Stimulated activated CD4-positive, alpha-beta T cell treated with anti-CD3 and anti-CD28 coated beads, Interleukin-4, amount 100 ng/mL, for 1 hour (primary cell): ENCODE measurements at regions not wholly inside any gene's neighbourhood (a gene's known extent, or its start where the extent isn't known, plus 50 kb on each side); places are given as distances from the start of the nearest gene placed in this dataset.

Source experiments
- DNase-seq: peaks from one replicate; pipeline ENCODE4 v3.0.0-alpha.2; 2020

GRCh38 chr10:8233049-8233448 lies 178.6 kb downstream of the GATA3 start:
- no peak for DNase-seq

GRCh38 chr10:8233832-8234259 lies 179.4 kb downstream of the GATA3 start:
- no peak for DNase-seq

GRCh38 chr10:8235253-8236027 lies 181.0 kb downstream of the GATA3 start:
- DNase-seq, result no peak

GRCh38 chr10:8238986-8239385 lies 184.5 kb downstream of the GATA3 start:
- DNase-seq, result no peak

- DNase-seq, result no peak
Observed at GRCh38 chr10:8240861-8241260, 186.4 kb downstream of the GATA3 start.

GRCh38 chr10:8242295-8242872 lies 187.9 kb downstream of the GATA3 start:
- DNase-seq, result peak; percentile 38

- no peak for DNase-seq
Observed at GRCh38 chr10:8245131-8245813, 190.8 kb downstream of the GATA3 start.

- DNase-seq, result no peak
Observed at GRCh38 chr10:8245814-8246142, 191.3 kb downstream of the GATA3 start.

GRCh38 chr10:8246548-8246947 lies 192.1 kb downstream of the GATA3 start:
- DNase-seq, result no peak

- no peak for DNase-seq
Observed at GRCh38 chr10:8247191-8247590, 192.7 kb downstream of the GATA3 start.

GRCh38 chr10:8248868-8249267 lies 194.4 kb downstream of the GATA3 start:
- no peak for DNase-seq

GRCh38 chr10:8254350-8254749 lies 199.9 kb downstream of the GATA3 start:
- DNase-seq, result no peak

- no peak for DNase-seq
Observed at GRCh38 chr10:8255301-8255700, 200.8 kb downstream of the GATA3 start.

- no peak for DNase-seq
Observed at GRCh38 chr10:8260645-8261044, 206.2 kb downstream of the GATA3 start.

- no peak for DNase-seq
Observed at GRCh38 chr10:8262317-8262716, 207.8 kb downstream of the GATA3 start.

GRCh38 chr10:8269976-8270375 lies 215.5 kb downstream of the GATA3 start:
- DNase-seq, result no peak

GRCh38 chr10:8272794-8273425 lies 218.4 kb downstream of the GATA3 start:
- no peak for DNase-seq

GRCh38 chr10:8273749-8274148 lies 219.3 kb downstream of the GATA3 start:
- DNase-seq, result no peak

GRCh38 chr10:8275911-8276310 lies 221.4 kb downstream of the GATA3 start:
- no peak for DNase-seq

GRCh38 chr10:8278099-8278498 lies 223.6 kb downstream of the GATA3 start:
- DNase-seq, result no peak

GRCh38 chr10:8279598-8279997 lies 225.1 kb downstream of the GATA3 start:
- no peak for DNase-seq

- DNase-seq, result no peak
Observed at GRCh38 chr10:8280946-8281345, 226.5 kb downstream of the GATA3 start.

- no peak for DNase-seq
Observed at GRCh38 chr10:8282340-8282739, 227.9 kb downstream of the GATA3 start.
